Subcutaneous abdominal adipose tissue (tissue), 5 donors: ENCODE measurements at regions not wholly inside any gene's neighbourhood (a gene's known extent, or its start where the extent isn't known, plus 50 kb on each side); places are given as distances from the start of the nearest gene placed in this dataset.

Experiments
- H3K27ac ChIP-seq: one replicate; pipeline ENCODE4 v1.7.0; 2013; ENCODE audit warnings: low read depth, mild to moderate bottlenecking, inconsistent platforms, low read length, moderate library complexity
- H3K27me3 ChIP-seq, 5 donors: one replicate each; pipeline ENCODE4 v1.7.0; 2013; ENCODE audit warnings: low read length in 5 of 5, inconsistent platforms in 1 of 5; ENCODE audit not compliant: control insufficient read depth in 5 of 5, insufficient read depth in 4 of 5
- H3K36me3 ChIP-seq, 5 donors: one replicate each; pipeline ENCODE4 v1.7.0; 2013; ENCODE audit warnings: low read length in 5 of 5; ENCODE audit not compliant: control insufficient read depth in 5 of 5, insufficient read depth in 5 of 5
- H3K4me1 ChIP-seq, 5 donors: one replicate each; pipeline ENCODE4 v1.7.0; 2013; ENCODE audit warnings: low read length in 5 of 5, mild to moderate bottlenecking in 3 of 5, moderate library complexity in 1 of 5; ENCODE audit not compliant: control insufficient read depth in 5 of 5, insufficient read depth in 5 of 5
- H3K4me3 ChIP-seq, 5 donors: one replicate each; pipeline ENCODE4 v1.7.0; 2013; ENCODE audit warnings: low read length in 5 of 5, low read depth in 1 of 5
- H3K9ac ChIP-seq, 5 donors: one replicate each; pipeline ENCODE4 v1.7.0; 2013; ENCODE audit warnings: low read length in 5 of 5, mild to moderate bottlenecking in 4 of 5, moderate library complexity in 3 of 5
- H3K9me3 ChIP-seq, 5 donors: one replicate each; pipeline ENCODE4 v1.7.0; 2013; ENCODE audit warnings: low read length in 5 of 5; ENCODE audit not compliant: control insufficient read depth in 5 of 5
- donor health status: healthy.
- donor health status: healthy.
- donor health status: healthy.
- donor health status: healthy.
- donor health status: healthy.

GRCh38 chr16:26334218-26335111 lies 642.7 kb downstream of the HS3ST4 start:
- H3K36me3 ChIP-seq: no peaks in the 10 kb centered on the region
- peaks cover 0 to 2% (median 0%) of the 10 kb centered on the region in 5 donors for H3K9me3 ChIP-seq
- H3K27ac ChIP-seq: no peak overlapping the region
- H3K27me3 ChIP-seq: no peaks in the 10 kb centered on the region
- no peak overlapping the region for H3K9ac ChIP-seq
- H3K4me3 ChIP-seq: no peak overlapping the region
- H3K4me1 ChIP-seq: no peaks in the 10 kb centered on the region

GRCh38 chr16:26335236-26335853 lies 643.6 kb downstream of the HS3ST4 start:
- Histone ChIP-seq H3K4me1 (no peaks in the 10 kb centered on the region), H3K27me3 (no peaks in the 10 kb centered on the region), H3K4me3 (no peak overlapping the region), H3K27ac (no peak overlapping the region), H3K9me3 (peaks cover 0 to 2% (median 0%) of the 10 kb centered on the region in 5 donors), H3K9ac (no peak overlapping the region), H3K36me3 (no peaks in the 10 kb centered on the region)

GRCh38 chr16:26342621-26343020 lies 650.9 kb downstream of the HS3ST4 start:
- no peaks in the 10 kb centered on the region for H3K36me3 ChIP-seq
- H3K4me1 ChIP-seq: no peaks in the 10 kb centered on the region
- H3K4me3 ChIP-seq: no peak overlapping the region
- H3K27ac ChIP-seq: no peak overlapping the region
- no peaks in the 10 kb centered on the region for H3K27me3 ChIP-seq
- H3K9ac ChIP-seq: no peak overlapping the region
- no peaks in the 10 kb centered on the region for H3K9me3 ChIP-seq

DNA sequence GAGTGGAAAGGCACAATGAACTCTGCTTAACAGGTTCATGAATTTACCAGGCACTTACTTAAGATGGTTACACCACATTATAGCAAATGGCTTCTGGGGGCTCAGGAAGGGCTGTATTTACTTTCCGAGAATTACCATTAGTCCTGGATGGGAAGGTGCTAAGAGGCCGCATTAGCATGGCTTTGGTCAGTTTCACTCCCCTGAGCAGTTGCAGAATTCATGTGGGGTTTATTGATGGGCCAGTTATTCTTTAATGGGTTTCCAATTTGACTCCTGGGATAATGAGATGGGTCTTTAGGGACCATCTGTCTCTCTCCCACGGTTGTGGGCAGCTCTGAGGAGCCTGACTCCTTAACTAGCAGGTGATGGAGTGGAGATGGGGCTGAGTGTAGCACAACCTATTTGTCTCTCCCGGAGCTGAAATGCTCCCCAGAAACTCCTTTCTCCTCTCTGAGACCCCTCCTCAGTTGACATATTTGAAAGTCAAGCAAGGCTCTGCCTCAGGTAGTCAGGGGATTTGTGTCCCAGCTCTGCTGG lies 652.5 kb downstream of the HS3ST4 start:
- peaks cover 0 to 1% (median 0%) of the 10 kb centered on the region in 5 donors for H3K9me3 ChIP-seq
- H3K27me3 ChIP-seq: no peaks in the 10 kb centered on the region
- H3K27ac ChIP-seq: no peak overlapping the region
- no peak overlapping the region for H3K9ac ChIP-seq
- no peak overlapping the region for H3K4me3 ChIP-seq
- no peaks in the 10 kb centered on the region for H3K4me1 ChIP-seq
- no peaks in the 10 kb centered on the region for H3K36me3 ChIP-seq

DNA sequence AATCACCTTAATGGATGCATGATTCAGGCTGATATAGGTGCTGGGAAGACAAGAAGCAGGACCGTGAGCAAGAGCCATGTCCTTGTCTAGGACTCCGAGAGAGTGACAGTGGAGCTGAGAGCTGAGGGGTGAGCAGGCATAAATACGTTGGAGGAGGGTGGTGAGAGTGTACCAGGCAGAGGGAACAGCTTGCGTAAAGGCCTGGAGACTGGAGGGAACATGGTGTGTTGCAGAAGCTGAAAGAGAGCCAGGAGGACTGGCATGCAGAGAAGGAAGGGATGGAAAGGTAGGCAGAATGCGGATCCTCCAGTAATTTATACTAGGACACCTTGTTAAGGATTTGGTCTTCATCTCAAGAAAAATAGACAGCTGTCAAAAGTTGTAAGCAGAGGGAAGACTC lies 653.2 kb downstream of the HS3ST4 start:
- Histone ChIP-seq H3K27me3 (no peaks in the 10 kb centered on the region), H3K4me3 (no peak overlapping the region), H3K27ac (no peak overlapping the region), H3K9ac (no peak overlapping the region), H3K4me1 (no peaks in the 10 kb centered on the region), H3K36me3 (no peaks in the 10 kb centered on the region), H3K9me3 (peaks cover 0 to 6% (median 0%) of the 10 kb centered on the region in 5 donors)

- Histone ChIP-seq H3K27ac (no peak overlapping the region), H3K36me3 (no peaks in the 10 kb centered on the region), H3K9ac (no peak overlapping the region), H3K9me3 (peaks cover 0 to 15% (median 0%) of the 10 kb centered on the region in 5 donors), H3K4me1 (no peaks in the 10 kb centered on the region), H3K27me3 (no peaks in the 10 kb centered on the region), H3K4me3 (no peak overlapping the region)
Measured at GRCh38 chr16:26345966-26346365, 654.2 kb downstream of the HS3ST4 start.

- H3K27me3 ChIP-seq: no peaks in the 10 kb centered on the region
Measured at GRCh38 chr16:26348095-26348494, 656.3 kb downstream of the HS3ST4 start.

GRCh38 chr16:26360867-26361266 lies 669.1 kb downstream of the HS3ST4 start:
- H3K9me3 ChIP-seq: peaks cover 0 to 9% (median 0%) of the 10 kb centered on the region in 5 donors
- no peak overlapping the region for H3K9ac ChIP-seq
- no peak overlapping the region for H3K27ac ChIP-seq
- H3K36me3 ChIP-seq: no peaks in the 10 kb centered on the region
- H3K27me3 ChIP-seq: peaks cover 0 to 11% (median 2%) of the 10 kb centered on the region in 5 donors
- H3K4me1 ChIP-seq: no peaks in the 10 kb centered on the region
- no peak overlapping the region for H3K4me3 ChIP-seq

More at GRCh38 chr16:26348095-26348494, 656.3 kb downstream of the HS3ST4 start:
- H3K4me3 ChIP-seq: no peak overlapping the region
- H3K9ac ChIP-seq: no peak overlapping the region
- no peaks in the 10 kb centered on the region for H3K4me1 ChIP-seq
- H3K27ac ChIP-seq: no peak overlapping the region
- H3K9me3 ChIP-seq: peaks cover 0 to 16% (median 0%) of the 10 kb centered on the region in 5 donors
- H3K36me3 ChIP-seq: no peaks in the 10 kb centered on the region

DNA sequence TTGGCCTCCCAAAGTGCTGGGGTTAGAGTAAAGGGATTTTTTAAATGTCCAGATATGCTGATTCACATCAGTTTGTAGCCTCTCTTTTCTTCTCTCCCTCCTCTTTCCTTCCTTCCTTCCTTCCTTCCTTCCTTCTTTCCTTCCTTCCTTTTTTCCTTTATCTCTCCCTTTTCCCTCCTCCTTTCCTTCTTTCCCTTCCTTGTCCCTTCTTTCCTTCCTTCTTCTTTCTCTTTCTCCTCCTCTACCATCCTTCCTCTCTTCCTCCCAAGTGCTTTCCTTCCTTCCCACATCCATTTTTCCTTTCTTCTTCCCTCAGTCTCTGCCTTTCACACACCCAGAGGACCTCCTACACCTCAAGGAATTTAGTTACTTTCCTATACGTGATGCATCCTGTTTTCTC lies 671.8 kb downstream of the HS3ST4 start:
- Histone ChIP-seq H3K4me1 (no peaks in the 10 kb centered on the region), H3K9me3 (peaks cover 0 to 8% (median 0%) of the 10 kb centered on the region in 5 donors), H3K4me3 (no peak overlapping the region), H3K9ac (no peak overlapping the region), H3K27ac (no peak overlapping the region), H3K36me3 (no peaks in the 10 kb centered on the region), H3K27me3 (peaks cover 0 to 11% (median 2%) of the 10 kb centered on the region in 5 donors)
